ENCODE measurements at regions not wholly inside any gene's neighbourhood (a gene's known extent, or its start where the extent isn't known, plus 50 kb on each side); places are given as distances from the start of the nearest gene placed in this dataset.

GRCh38 chr12:94863321-94864035 lies 140.0 kb downstream of the NDUFA12 start:
- TF ChIP-seq SIN3A (IDR thresholded peaks at IDR 0.05; ENCODE audit: borderline replicate concordance, insufficient read depth, low read length) = no peak
- TF ChIP-seq REST (IDR thresholded peaks at IDR 0.05; ENCODE audit: insufficient read depth in 1 of 2, low read depth in 2 of 2, low read length in 2 of 2) = no peak
- TF ChIP-seq TAF1 (IDR thresholded peaks at IDR 0.05; ENCODE audit: borderline replicate concordance, insufficient read depth, low read length) = no peak
- no peak for TF ChIP-seq POLR2AphosphoS5 (IDR thresholded peaks at IDR 0.05; ENCODE audit: low read depth, low read length)
- TF ChIP-seq FOXP2 (optimal IDR thresholded peaks at IDR 0.05; ENCODE audit: borderline replicate concordance, extremely low read depth, extremely low read length, insufficient read depth) = no peak

GRCh38 chr12:94862421-94862820 lies 141.1 kb downstream of the NDUFA12 start:
- TF ChIP-seq SIN3A (IDR thresholded peaks at IDR 0.05; ENCODE audit: borderline replicate concordance, insufficient read depth, low read length) = no peak
- no peak for TF ChIP-seq REST (IDR thresholded peaks at IDR 0.05; ENCODE audit: insufficient read depth in 1 of 2, low read depth in 2 of 2, low read length in 2 of 2)
- TF ChIP-seq POLR2AphosphoS5 (IDR thresholded peaks at IDR 0.05; ENCODE audit: low read depth, low read length) = no peak
- no peak for TF ChIP-seq TAF1 (IDR thresholded peaks at IDR 0.05; ENCODE audit: borderline replicate concordance, insufficient read depth, low read length)
- no peak for TF ChIP-seq FOXP2 (optimal IDR thresholded peaks at IDR 0.05; ENCODE audit: borderline replicate concordance, extremely low read depth, extremely low read length, insufficient read depth)

- no peak for TF ChIP-seq POLR2AphosphoS5 (IDR thresholded peaks at IDR 0.05; ENCODE audit: low read depth, low read length)
- TF ChIP-seq REST (IDR thresholded peaks at IDR 0.05; ENCODE audit: insufficient read depth in 1 of 2, low read depth in 2 of 2, low read length in 2 of 2) = no peak
Observed at GRCh38 chr12:94856324-94856723, 147.2 kb downstream of the NDUFA12 start.

- TF ChIP-seq SIN3A (IDR thresholded peaks at IDR 0.05; ENCODE audit: borderline replicate concordance, insufficient read depth, low read length) (no peak), POLR2AphosphoS5 (IDR thresholded peaks at IDR 0.05; ENCODE audit: low read depth, low read length) (no peak), REST (IDR thresholded peaks at IDR 0.05; ENCODE audit: insufficient read depth in 1 of 2, low read depth in 2 of 2, low read length in 2 of 2) (no peak), TAF1 (IDR thresholded peaks at IDR 0.05; ENCODE audit: borderline replicate concordance, insufficient read depth, low read length) (no peak), FOXP2 (optimal IDR thresholded peaks at IDR 0.05; ENCODE audit: borderline replicate concordance, extremely low read depth, extremely low read length, insufficient read depth) (no peak)
Observed at GRCh38 chr12:94855853-94856252, 147.6 kb downstream of the NDUFA12 start.

Data from PFSK-1 (cell line).